ENCODE measurements at regions not wholly inside any gene's neighbourhood (a gene's known extent, or its start where the extent isn't known, plus 50 kb on each side); places are given as distances from the start of the nearest gene placed in this dataset.

- TF ChIP-seq EP300 (IDR thresholded peaks at IDR 0.05) = no peak
- no peak for TF ChIP-seq CTCF (IDR thresholded peaks at IDR 0.05)
- TF ChIP-seq POLR2A (IDR thresholded peaks at IDR 0.05) = no peak
Observed at GRCh38 chr12:33047666-33048065, 151.1 kb upstream of the PKP2 start.

All from tibial nerve (tissue), 4 donors.